T-cell (primary cell): ENCODE measurements at regions not wholly inside any gene's neighbourhood (a gene's known extent, or its start where the extent isn't known, plus 50 kb on each side); places are given as distances from the start of the nearest gene placed in this dataset.

Experiments used
- ATAC-seq, 4 experiments: fragments of 200-7000 bp in 3 of 4; fragments of 150-1000 bp in 1 of 4; cut with Tn5 transposase; replicated peaks in 1 of 4; 1 replicate in 3 of 4; 2 replicates in 1 of 4; pipeline ENCODE4 v1.10.0; 2021; ENCODE audit warnings: moderate library complexity in 3 of 4, mild to moderate bottlenecking in 2 of 4, moderate number of reproducible peaks in 1 of 4
- CTCF ChIA-PET, 2 donors: fragments of 300-600 bp; sonication (Branson Sonifier 250); formaldehyde crosslinking; loops; one replicate each; lab custom pipeline; 2022; ENCODE audit warnings: antibody characterized with exemption in 2 of 2; lab: Charles Lee
- POLR2A ChIA-PET, 2 donors: fragments of 300-600 bp; sonication (Branson Sonifier 250); formaldehyde crosslinking; loops; one replicate each; lab custom pipeline; 2022; ENCODE audit warnings: antibody characterized with exemption in 2 of 2; lab: Charles Lee
- DNase-seq, 35 experiments: peaks; one replicate each; pipeline versions ENCODE4 v3.0.0 to v3.0.0-alpha.2; 2013 to 2023
- H3K27ac ChIP-seq: one replicate; pipeline ENCODE4 v1.5.1; 2013; ENCODE audit warnings: low read length
- H3K27me3 ChIP-seq, 2 experiments: replicated peaks in 1 of 2; 1 replicate in 1 of 2; 2 replicates in 1 of 2; pipeline versions ENCODE4 v1.6.1 to v1.7.0; 2013; ENCODE audit warnings: low read length in 1 of 2, mixed read lengths in 1 of 2; ENCODE audit not compliant: control insufficient read depth in 2 of 2, insufficient read depth in 2 of 2; ENCODE audit errors: extremely low read depth in 1 of 2
- H3K36me3 ChIP-seq, 2 donors: 1 replicate in 1 of 2; 2 replicates in 1 of 2; pipeline versions ENCODE4 v1.6.1 to v1.7.0; 2013; ENCODE audit warnings: low read length in 1 of 2; ENCODE audit not compliant: control insufficient read depth in 2 of 2, insufficient read depth in 1 of 2; ENCODE audit errors: extremely low read depth in 1 of 2
- H3K4me1 ChIP-seq, 2 experiments: 1 replicate in 1 of 2; 2 replicates in 1 of 2; pipeline versions ENCODE4 v1.6.1 to v1.7.0; 2013; ENCODE audit warnings: low read length in 2 of 2, mixed read lengths in 1 of 2; ENCODE audit not compliant: insufficient read depth in 2 of 2, control insufficient read depth in 1 of 2; ENCODE audit errors: extremely low read depth in 1 of 2
- H3K4me3 ChIP-seq, 2 donors: 1 replicate in 1 of 2; 2 replicates in 1 of 2; pipeline versions ENCODE4 v1.5.1 to v1.7.0; 2013; ENCODE audit warnings: mild to moderate bottlenecking in 2 of 2, low read length in 1 of 2, moderate library complexity in 1 of 2; ENCODE audit not compliant: control insufficient read depth in 1 of 2; ENCODE audit errors: extremely low read depth in 1 of 2
- H3K9me3 ChIP-seq: 2 replicates; pipeline ENCODE4 v1.7.0; 2013
- H3K27ac Mint-ChIP-seq, 2 donors: one replicate each; pipeline ENCODE4 v1.8.0; 2020 to 2021; ENCODE audit warnings: mild to moderate bottlenecking in 2 of 2, mixed read lengths in 2 of 2
- H3K27me3 Mint-ChIP-seq, 2 donors: one replicate each; pipeline ENCODE4 v1.8.0; 2021 to 2022; ENCODE audit warnings: mixed read lengths in 2 of 2
- H3K36me3 Mint-ChIP-seq: one replicate; pipeline ENCODE4 v1.8.0; 2021; ENCODE audit warnings: mixed read lengths
- H3K4me1 Mint-ChIP-seq, 3 donors: one replicate each; pipeline ENCODE4 v1.8.0; 2020 to 2022; ENCODE audit warnings: mixed read lengths in 3 of 3, mild to moderate bottlenecking in 1 of 3
- H3K4me3 Mint-ChIP-seq, 3 donors: one replicate each; pipeline ENCODE4 v1.8.0; 2020 to 2022; ENCODE audit warnings: mild to moderate bottlenecking in 3 of 3, mixed read lengths in 3 of 3, moderate library complexity in 3 of 3
- H3K9me3 Mint-ChIP-seq, 3 donors: one replicate each; pipeline ENCODE4 v1.8.0; 2020 to 2022; ENCODE audit warnings: mixed read lengths in 3 of 3
- WGBS: methylation state at CpG from one replicate; pipeline ENCODE4 v1.1.5; 2013; ENCODE audit warnings: missing lambda C conversion rate; ENCODE audit not compliant: insufficient coverage; 5-methylcytosine and 5-hydroxymethylcytosine counted together

GRCh38 chr9:13369431-13369830 lies 89.9 kb upstream of the MPDZ start:
- ChIA-PET CTCF (interaction anchor here in 1 of 2 donors (0.6 kb wide), 1 partner anchor 154 kb away, joined by 4 read pairs; no protein-coding TSS in a partner anchor), POLR2A (no interaction called here)
- H3K36me3 ChIP-seq = no peaks in the 10 kb centered on the region
- peaks cover 0 to 8% (median 3%) of the 10 kb centered on the region in 3 donors for H3K9me3 Mint-ChIP-seq
- no peaks in the 10 kb centered on the region for H3K9me3 ChIP-seq
- H3K27ac ChIP-seq = no peak overlapping the region
- H3K4me1 ChIP-seq = no peaks in the 10 kb centered on the region
- WGBS = 76% methylated on average over 2 of the region's 4 CpGs
- ATAC-seq (no peak), DNase-seq (no peak)
- no peak overlapping the region for H3K27ac Mint-ChIP-seq
- H3K4me3 Mint-ChIP-seq = no peak overlapping the region
- H3K27me3 Mint-ChIP-seq = no peaks in the 10 kb centered on the region
- H3K36me3 Mint-ChIP-seq = no peaks in the 10 kb centered on the region
- no peaks in the 10 kb centered on the region for H3K4me1 Mint-ChIP-seq
- H3K27me3 ChIP-seq = no peaks in the 10 kb centered on the region
- no peak overlapping the region for H3K4me3 ChIP-seq

GRCh38 chr9:13367784-13368183 lies 88.3 kb upstream of the MPDZ start:
- Histone ChIP-seq H3K27ac (no peak overlapping the region), H3K27me3 (no peaks in the 10 kb centered on the region), H3K4me3 (no peak overlapping the region), H3K9me3 (no peaks in the 10 kb centered on the region), H3K4me1 (no peaks in the 10 kb centered on the region), H3K36me3 (no peaks in the 10 kb centered on the region)
- Mint-ChIP-seq H3K36me3 (no peaks in the 10 kb centered on the region), H3K4me1 (no peaks in the 10 kb centered on the region), H3K27ac (no peak overlapping the region), H3K9me3 (peaks cover 3 to 9% (median 3%) of the 10 kb centered on the region in 3 donors), H3K4me3 (no peak overlapping the region), H3K27me3 (no peaks in the 10 kb centered on the region)
- DNase-seq = no peak
- whole genome bisulfite sequencing = no CpG with 5 or more reads among the region's 4 CpGs
- no peak for ATAC-seq
- CTCF ChIA-PET = interaction anchor here in 1 of 2 donors (0.6 kb wide), 1 partner anchor 591 kb away, joined by 3 read pairs; no protein-coding TSS in a partner anchor
- POLR2A ChIA-PET = no interaction called here

GRCh38 chr9:13364271-13365000 lies 84.9 kb upstream of the MPDZ start:
- Mint-ChIP-seq H3K4me3 (no peak overlapping the region), H3K36me3 (no peaks in the 10 kb centered on the region), H3K27ac (no peak overlapping the region), H3K4me1 (no peaks in the 10 kb centered on the region), H3K9me3 (peaks cover 3 to 9% (median 7%) of the 10 kb centered on the region in 3 donors), H3K27me3 (no peaks in the 10 kb centered on the region)
- ChIA-PET CTCF (interaction anchor here in 1 of 2 donors (0.6 kb wide), 1 partner anchor 114 kb away, joined by 3 read pairs; no protein-coding TSS in a partner anchor), POLR2A (no interaction called here)
- Histone ChIP-seq H3K27me3 (no peaks in the 10 kb centered on the region), H3K4me3 (no peak overlapping the region), H3K9me3 (no peaks in the 10 kb centered on the region), H3K27ac (no peak overlapping the region), H3K4me1 (no peaks in the 10 kb centered on the region), H3K36me3 (no peaks in the 10 kb centered on the region)
- no CpG with 5 or more reads among the region's 7 CpGs for WGBS
- no peak for ATAC-seq
- no peak for DNase-seq

GRCh38 chr9:13361076-13361475 lies 81.6 kb upstream of the MPDZ start:
- DNase-seq = no peak
- Mint-ChIP-seq H3K27me3 (no peaks in the 10 kb centered on the region), H3K4me3 (no peak overlapping the region), H3K9me3 (peaks cover 3 to 7% (median 3%) of the 10 kb centered on the region in 3 donors), H3K27ac (no peak overlapping the region), H3K4me1 (no peaks in the 10 kb centered on the region), H3K36me3 (no peaks in the 10 kb centered on the region)
- no peak for ATAC-seq
- Histone ChIP-seq H3K4me1 (no peaks in the 10 kb centered on the region), H3K36me3 (no peaks in the 10 kb centered on the region), H3K27me3 (no peaks in the 10 kb centered on the region), H3K4me3 (no peak overlapping the region), H3K9me3 (no peaks in the 10 kb centered on the region), H3K27ac (no peak overlapping the region)
- POLR2A ChIA-PET = no interaction called here
- CTCF ChIA-PET = no interaction called here

GRCh38 chr9:13360188-13360587 lies 80.7 kb upstream of the MPDZ start:
- Mint-ChIP-seq H3K27me3 (no peaks in the 10 kb centered on the region), H3K27ac (no peak overlapping the region), H3K4me3 (no peak overlapping the region), H3K9me3 (peaks cover 3 to 7% (median 3%) of the 10 kb centered on the region in 3 donors), H3K4me1 (no peaks in the 10 kb centered on the region), H3K36me3 (no peaks in the 10 kb centered on the region)
- Histone ChIP-seq H3K27ac (no peak overlapping the region), H3K9me3 (no peaks in the 10 kb centered on the region), H3K36me3 (no peaks in the 10 kb centered on the region), H3K4me3 (no peak overlapping the region), H3K27me3 (no peaks in the 10 kb centered on the region), H3K4me1 (no peaks in the 10 kb centered on the region)
- no peak for DNase-seq
- CTCF ChIA-PET = no interaction called here
- POLR2A ChIA-PET = interaction anchor here in 1 of 2 donors (0.6 kb wide), 1 partner anchor 9 kb away, joined by 3 read pairs; no protein-coding TSS in a partner anchor
- no peak for ATAC-seq

GRCh38 chr9:13358128-13358527 lies 78.6 kb upstream of the MPDZ start:
- H3K9me3 Mint-ChIP-seq = peaks cover 2 to 3% (median 3%) of the 10 kb centered on the region in 3 donors
- H3K36me3 ChIP-seq = no peaks in the 10 kb centered on the region
- H3K27ac ChIP-seq = no peak overlapping the region
- H3K27me3 Mint-ChIP-seq = no peaks in the 10 kb centered on the region
- ChIA-PET POLR2A (no interaction called here), CTCF (no interaction called here)
- H3K4me3 ChIP-seq = no peak overlapping the region
- H3K27me3 ChIP-seq = no peaks in the 10 kb centered on the region
- DNase-seq (no peak), ATAC-seq (no peak)
- no peak overlapping the region for H3K27ac Mint-ChIP-seq
- H3K4me3 Mint-ChIP-seq = no peak overlapping the region
- H3K4me1 ChIP-seq = no peaks in the 10 kb centered on the region
- no peaks in the 10 kb centered on the region for H3K9me3 ChIP-seq
- H3K36me3 Mint-ChIP-seq = no peaks in the 10 kb centered on the region
- H3K4me1 Mint-ChIP-seq = no peaks in the 10 kb centered on the region
